ENCODE measurements at regions not wholly inside any gene's neighbourhood (a gene's known extent, or its start where the extent isn't known, plus 50 kb on each side); places are given as distances from the start of the nearest gene placed in this dataset.

GRCh38 chr6:137737836-137738596, 129.0 kb upstream of the TNFAIP3 start:
- DNase-seq (ENCODE audit: low spot score), result no peak
- peaks cover 2% of the 10 kb centered on the region for H3K27me3 Mint-ChIP-seq (ENCODE audit: unreplicated experiment)
- no peaks in the 10 kb centered on the region for H3K4me1 Mint-ChIP-seq (ENCODE audit: unreplicated experiment)
- no peak for TF ChIP-seq CTCF (IDR thresholded peaks at IDR 0.05; ENCODE audit: unreplicated experiment)
- H3K36me3 Mint-ChIP-seq (ENCODE audit: low read depth, unreplicated experiment), result no peaks in the 10 kb centered on the region
- H3K4me3 Mint-ChIP-seq (ENCODE audit: unreplicated experiment), result no peak overlapping the region
- no peak overlapping the region for H3K27ac Mint-ChIP-seq (ENCODE audit: unreplicated experiment)
- H3K9me3 Mint-ChIP-seq (ENCODE audit: unreplicated experiment), result no peaks in the 10 kb centered on the region

- Mint-ChIP-seq H3K27me3 (ENCODE audit: unreplicated experiment) (peaks cover 2% of the 10 kb centered on the region), H3K9me3 (ENCODE audit: unreplicated experiment) (no peaks in the 10 kb centered on the region), H3K27ac (ENCODE audit: unreplicated experiment) (no peak overlapping the region), H3K36me3 (ENCODE audit: low read depth, unreplicated experiment) (no peaks in the 10 kb centered on the region), H3K4me1 (ENCODE audit: unreplicated experiment) (no peaks in the 10 kb centered on the region), H3K4me3 (ENCODE audit: unreplicated experiment) (no peak overlapping the region)
- no peak for TF ChIP-seq CTCF (IDR thresholded peaks at IDR 0.05; ENCODE audit: unreplicated experiment)
- DNase-seq (ENCODE audit: low spot score), result no peak
Measured at GRCh38 chr6:137738931-137739504, 128.0 kb upstream of the TNFAIP3 start.

GRCh38 chr6:137739544-137739943, 127.5 kb upstream of the TNFAIP3 start:
- TF ChIP-seq CTCF (IDR thresholded peaks at IDR 0.05; ENCODE audit: unreplicated experiment), result no peak
- Mint-ChIP-seq H3K27ac (ENCODE audit: unreplicated experiment) (no peak overlapping the region), H3K9me3 (ENCODE audit: unreplicated experiment) (no peaks in the 10 kb centered on the region), H3K36me3 (ENCODE audit: low read depth, unreplicated experiment) (no peaks in the 10 kb centered on the region), H3K4me3 (ENCODE audit: unreplicated experiment) (no peak overlapping the region), H3K4me1 (ENCODE audit: unreplicated experiment) (no peaks in the 10 kb centered on the region), H3K27me3 (ENCODE audit: unreplicated experiment) (no peaks in the 10 kb centered on the region)
- DNase-seq (ENCODE audit: low spot score), result no peak

- Mint-ChIP-seq H3K36me3 (ENCODE audit: low read depth, unreplicated experiment) (no peaks in the 10 kb centered on the region), H3K4me3 (ENCODE audit: unreplicated experiment) (no peak overlapping the region), H3K4me1 (ENCODE audit: unreplicated experiment) (no peaks in the 10 kb centered on the region)
Measured at GRCh38 chr6:137740091-137740755, 126.8 kb upstream of the TNFAIP3 start.

More at GRCh38 chr6:137740091-137740755, 126.8 kb upstream of the TNFAIP3 start:
- no peak overlapping the region for H3K27ac Mint-ChIP-seq (ENCODE audit: unreplicated experiment)
- TF ChIP-seq CTCF (IDR thresholded peaks at IDR 0.05; ENCODE audit: unreplicated experiment), result no peak
- DNase-seq (ENCODE audit: low spot score), result no peak
- H3K9me3 Mint-ChIP-seq (ENCODE audit: unreplicated experiment), result no peaks in the 10 kb centered on the region
- no peaks in the 10 kb centered on the region for H3K27me3 Mint-ChIP-seq (ENCODE audit: unreplicated experiment)

Measured in endothelial cell (in vitro differentiated cells).